ENCODE measurements at regions not wholly inside any gene's neighbourhood (a gene's known extent, or its start where the extent isn't known, plus 50 kb on each side); places are given as distances from the start of the nearest gene placed in this dataset.
"Not testable (repeated sequence)": the region's sequence is repeated elsewhere in the genome, so short reads cannot be mapped to it uniquely, and the experiment has no call there.

DNA sequence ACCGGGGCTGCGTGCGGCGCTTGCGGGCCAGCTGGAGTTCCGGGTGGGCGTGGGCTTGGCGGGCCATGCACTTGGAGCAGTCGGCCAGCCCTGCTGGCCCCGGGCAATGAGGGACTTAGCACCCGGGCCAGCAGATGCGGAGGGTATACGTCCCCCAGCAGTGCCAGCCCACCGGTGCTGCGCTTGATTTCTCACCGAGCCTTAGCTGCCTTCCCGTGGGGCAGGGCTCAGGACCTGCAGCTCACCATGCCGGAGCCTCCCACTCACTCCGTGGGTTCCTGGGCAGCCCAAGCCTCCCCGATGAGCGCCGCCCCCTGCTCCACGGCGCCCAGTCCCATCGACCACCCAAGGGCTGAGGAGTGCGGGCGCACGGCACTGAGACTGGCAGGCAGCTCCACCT, 51.4 kb upstream of the INPP4B start:
- DNase-seq (ENCODE audit: low spot score in 2 of 2); FAIRE-seq: not testable (repeated sequence)

DNA sequence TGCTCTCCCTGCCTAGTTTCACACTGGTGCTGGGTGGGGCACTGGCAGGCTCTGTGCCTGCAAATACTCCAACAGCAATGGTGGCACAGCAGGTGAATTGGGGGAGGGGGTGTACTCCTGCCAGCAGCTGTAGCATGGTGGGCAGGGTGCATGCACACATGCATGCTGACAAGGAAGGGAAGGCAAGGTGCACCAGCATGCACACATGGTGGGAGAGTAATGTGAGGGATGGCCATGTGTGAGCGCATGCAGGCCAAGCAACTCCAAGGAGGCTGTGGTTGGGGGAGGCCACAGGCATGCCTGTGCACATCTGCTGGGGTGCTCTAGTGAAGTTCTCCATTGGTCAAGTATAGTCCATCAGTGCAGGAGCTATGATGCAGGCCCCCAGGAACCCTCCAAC, 54.5 kb upstream of the INPP4B start:
- no peak for FAIRE-seq
- no peak for DNase-seq (ENCODE audit: low spot score in 2 of 2)

DNA sequence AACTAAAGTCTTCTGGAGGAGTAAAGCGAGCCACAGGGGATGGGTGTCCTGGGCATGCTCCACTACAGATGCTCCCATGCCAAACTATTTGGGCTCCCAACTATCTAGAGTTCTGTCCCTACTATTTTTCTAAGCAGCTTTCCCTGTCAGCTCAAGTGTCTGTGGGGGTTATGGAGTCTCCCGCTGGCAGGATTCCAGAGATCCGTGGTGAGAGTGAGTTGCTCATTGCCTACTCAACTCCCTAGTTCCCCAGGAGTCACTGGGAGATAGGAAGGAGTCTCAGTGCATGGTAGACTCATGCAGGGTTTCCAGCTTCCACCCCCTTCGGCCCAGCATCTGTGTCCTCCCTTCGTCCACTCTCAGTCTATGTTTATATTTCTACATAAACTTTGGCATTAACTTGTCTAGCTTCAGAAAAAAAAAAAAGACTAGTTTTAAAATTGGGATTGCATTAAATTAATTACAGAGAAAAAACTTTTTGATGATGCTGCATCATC, 55.1 kb upstream of the INPP4B start:
- FAIRE-seq (no peak), DNase-seq (ENCODE audit: low spot score in 2 of 2) (no peak)

DNA sequence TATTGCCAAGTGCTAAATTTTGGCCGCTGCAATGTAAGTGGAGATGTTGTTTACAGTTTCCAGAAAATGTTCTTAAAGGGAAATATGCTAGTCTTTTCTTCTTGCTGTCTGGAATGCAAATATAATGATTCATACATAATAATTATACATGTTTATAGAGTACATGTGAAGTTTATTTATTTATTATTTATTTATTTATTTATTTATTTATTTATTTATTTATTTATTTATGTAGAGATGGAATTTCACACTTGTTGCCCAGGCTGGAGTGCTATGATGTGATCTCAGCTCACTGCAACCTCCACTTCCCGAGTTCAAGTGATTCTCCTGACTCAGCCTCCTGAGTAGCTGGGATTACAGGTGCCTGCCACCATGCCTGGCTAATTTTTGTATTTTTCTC, 57.5 kb upstream of the INPP4B start:
- DNase-seq (ENCODE audit: low spot score in 2 of 2); FAIRE-seq: not testable (repeated sequence)

DNA sequence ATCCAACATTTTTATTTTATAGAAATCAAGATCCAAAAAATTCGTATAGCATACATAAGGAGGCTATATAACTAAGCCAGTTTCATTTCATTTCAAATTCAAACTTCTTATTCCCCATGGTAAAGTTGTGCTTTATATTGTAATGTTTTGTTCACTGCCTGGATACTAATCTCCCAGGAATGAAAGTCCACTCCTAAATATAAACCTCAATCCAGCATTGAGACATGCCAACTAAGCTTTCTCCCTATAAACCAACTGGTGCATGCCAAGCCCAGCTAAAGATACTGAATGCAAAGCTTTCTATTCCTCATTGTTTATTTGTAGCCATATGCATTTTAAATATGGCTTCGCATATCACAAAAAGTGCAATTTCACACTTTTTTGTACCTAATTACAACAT, 63.8 kb upstream of the INPP4B start:
- DNase-seq (ENCODE audit: low spot score in 2 of 2) (no peak), FAIRE-seq (no peak)

DNA sequence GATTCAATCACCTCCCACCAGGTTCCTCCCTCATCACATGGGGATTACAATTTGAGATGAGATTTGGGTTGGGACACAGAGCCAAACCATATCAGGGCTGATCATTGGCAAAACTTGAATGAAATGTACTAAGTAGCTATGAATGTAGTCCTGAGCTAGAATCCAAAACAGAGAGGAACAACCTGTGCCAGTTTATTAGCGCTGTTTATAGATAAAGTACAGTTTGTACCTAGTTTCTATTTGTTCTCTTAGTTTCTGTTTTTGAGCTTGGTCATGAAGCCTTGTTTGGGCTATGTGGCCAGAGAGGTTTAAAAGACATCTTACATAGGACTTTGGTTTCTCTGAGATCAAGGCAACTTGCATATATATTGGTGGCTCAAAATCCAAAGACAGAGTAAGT, 66.9 kb upstream of the INPP4B start:
- FAIRE-seq (no peak), DNase-seq (ENCODE audit: low spot score in 2 of 2) (no peak)

DNA sequence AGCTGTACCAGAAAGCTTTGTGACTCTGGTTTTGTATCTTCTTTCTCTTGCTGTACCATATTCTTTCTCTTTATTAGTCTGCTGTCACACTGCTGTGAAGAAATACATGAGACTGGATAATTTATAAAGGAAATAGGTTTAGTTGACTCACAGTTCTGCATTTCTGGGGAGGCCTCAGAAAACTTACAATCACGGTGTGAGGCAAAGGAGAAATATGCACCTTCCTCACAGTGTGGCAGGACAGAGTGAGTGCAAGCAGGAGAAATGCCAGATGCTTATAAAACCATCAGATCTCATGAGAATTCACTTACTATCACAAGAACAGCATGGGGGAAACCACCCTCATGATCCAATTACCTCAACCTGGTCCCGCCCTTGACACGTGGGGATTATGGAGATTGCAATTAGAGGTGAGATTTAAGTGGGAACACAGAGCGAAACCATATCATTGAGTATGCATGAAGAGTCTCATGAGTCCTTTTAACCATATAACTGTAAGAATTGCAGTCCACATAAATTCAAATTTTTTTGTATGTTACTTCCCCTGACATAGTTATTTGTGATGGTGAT, 67.4 kb upstream of the INPP4B start:
- DNase-seq (ENCODE audit: low spot score in 2 of 2) (no peak), FAIRE-seq (no peak)

DNA sequence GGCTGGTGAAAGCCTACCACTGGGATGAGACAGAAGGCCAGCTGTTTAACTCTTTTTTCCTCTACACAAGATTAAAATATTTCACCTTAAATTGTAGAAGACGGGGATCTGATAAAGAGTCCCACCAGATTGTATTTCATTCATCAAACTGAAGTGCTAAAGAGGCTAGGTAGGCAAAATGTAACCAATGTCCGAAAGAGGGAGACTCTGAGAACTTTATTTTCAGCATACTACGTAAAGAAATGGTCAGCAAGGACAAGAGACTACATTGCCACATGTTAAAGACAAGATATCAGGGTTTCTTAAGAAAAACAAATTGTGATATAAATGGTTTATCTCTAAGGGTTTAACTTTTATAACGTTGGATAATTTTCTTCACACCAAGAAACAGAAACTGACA, 71.6 kb upstream of the INPP4B start:
- DNase-seq (ENCODE audit: low spot score in 2 of 2) (no peak), FAIRE-seq (no peak)

DNA sequence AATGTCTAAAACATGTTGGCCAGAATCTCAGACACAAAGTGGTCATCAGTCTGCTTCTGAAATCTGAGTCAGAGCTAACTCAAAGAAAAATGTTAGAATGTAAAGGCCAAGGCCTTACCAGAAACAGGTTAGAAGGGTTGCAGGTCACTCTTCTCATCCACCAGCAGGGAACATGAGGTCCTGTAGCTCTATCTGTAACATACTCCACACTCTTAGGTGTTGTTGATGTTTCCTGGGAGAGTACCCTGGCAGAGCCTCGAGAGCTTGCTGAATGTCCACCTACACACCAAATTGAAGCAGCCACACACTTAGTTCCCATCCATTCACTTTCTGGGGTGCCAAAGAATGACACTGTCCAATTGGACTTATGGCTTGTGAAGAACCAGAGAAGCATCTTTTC, 76.6 kb upstream of the INPP4B start:
- FAIRE-seq, result no peak
- DNase-seq (ENCODE audit: low spot score in 2 of 2), result no peak

DNA sequence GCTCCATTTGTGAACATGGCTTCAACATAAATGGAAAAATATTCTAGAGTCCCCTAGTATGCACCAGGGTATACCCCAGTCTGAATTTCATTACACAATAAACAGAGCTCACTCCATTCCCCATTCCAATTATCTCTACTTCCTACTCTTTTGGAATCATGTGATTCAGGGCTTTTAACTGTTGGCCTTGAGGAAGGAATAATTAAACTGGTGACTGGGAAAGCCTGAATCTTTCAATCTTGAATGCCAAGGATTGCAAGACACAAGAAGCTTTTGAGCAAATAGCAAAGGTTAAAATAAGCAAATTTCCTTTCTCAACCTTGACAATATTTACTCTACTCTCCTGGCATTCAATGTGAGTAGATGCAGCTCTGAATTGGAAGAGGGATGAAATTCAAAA, 77.5 kb upstream of the INPP4B start:
- DNase-seq (ENCODE audit: low spot score in 2 of 2) (no peak), FAIRE-seq (no peak)

DNA sequence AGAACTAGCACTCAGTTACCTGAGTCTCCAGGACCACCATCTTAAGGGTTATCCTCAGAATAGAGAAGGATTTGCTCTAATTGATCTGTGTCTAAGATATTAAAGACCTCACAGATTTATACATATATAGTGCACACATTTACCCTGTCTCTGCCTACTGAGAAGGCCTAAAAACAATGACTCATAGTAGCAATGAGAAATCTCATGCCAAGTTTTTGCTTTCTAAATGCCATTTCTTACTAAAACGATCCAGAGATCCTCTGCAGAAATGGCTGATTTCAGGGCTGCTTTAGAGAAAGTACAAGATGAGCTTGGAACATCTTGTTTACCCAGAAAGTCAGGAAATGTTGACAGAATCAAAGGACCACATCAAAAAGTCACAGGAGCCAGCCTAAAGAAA, 79.1 kb upstream of the INPP4B start:
- FAIRE-seq (no peak), DNase-seq (ENCODE audit: low spot score in 2 of 2) (no peak)

DNA sequence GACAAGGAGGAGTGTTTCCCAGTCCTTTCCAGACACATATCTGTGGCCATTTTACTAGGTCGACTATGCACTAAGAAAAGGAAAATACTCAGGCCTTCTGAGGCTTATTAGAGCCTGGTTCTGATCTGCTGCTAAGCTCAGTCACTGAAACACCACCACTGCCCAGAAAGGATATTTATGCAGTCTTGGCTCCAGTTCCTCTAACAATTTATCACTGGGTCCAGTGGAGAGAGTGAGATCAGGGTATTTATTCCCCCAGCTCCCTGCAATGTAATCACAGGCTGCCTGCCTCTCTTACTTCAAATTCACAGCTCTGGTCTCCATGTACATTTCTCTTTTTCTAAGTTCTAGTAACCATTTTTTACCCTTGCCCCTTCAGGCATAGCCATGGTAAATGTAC, 81.6 kb upstream of the INPP4B start:
- no peak for DNase-seq (ENCODE audit: low spot score in 2 of 2)

DNA sequence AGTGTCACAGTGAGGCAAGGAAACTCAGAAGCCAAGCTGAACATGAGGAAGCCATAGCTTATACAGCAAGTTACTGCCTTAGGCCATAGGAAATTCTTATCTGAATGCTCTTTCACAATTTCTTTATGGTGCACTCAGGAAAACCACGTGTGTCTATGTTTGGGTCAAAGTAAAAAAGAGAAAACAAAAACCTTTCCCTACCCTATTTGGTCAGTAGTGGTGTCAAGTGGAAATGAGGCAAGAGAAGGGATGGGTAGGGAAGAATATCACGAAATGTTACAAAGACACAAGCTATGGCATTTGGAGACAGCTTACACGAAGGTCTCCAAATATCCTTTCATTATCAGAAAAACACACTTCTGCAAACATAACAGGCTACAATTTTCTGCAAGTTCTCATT, 83.4 kb upstream of the INPP4B start:
- FAIRE-seq, result no peak
- no peak for DNase-seq (ENCODE audit: low spot score in 2 of 2)

More for the DNA sequence above, 81.6 kb upstream of the INPP4B start:
- no peak for FAIRE-seq

DNA sequence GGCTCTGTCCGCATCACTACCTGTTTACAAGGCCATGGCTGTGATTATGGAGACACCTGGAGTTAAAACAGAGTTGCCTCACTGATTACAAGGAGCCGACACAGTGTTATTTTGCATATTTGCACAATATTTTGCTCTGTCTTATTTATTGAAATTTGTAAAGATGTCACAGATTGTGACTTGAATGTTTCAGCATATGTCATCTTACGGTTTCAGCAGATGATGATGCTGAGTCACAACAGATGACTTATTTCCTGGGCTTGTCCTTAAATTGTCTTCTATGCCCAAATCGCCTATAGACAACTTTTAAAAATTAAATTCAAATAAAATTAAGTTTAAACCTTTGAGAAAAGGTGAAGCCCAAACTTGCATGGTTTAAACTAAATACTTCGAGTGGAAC, 87.1 kb upstream of the INPP4B start:
- FAIRE-seq (no peak), DNase-seq (ENCODE audit: low spot score in 2 of 2) (no peak)

DNA sequence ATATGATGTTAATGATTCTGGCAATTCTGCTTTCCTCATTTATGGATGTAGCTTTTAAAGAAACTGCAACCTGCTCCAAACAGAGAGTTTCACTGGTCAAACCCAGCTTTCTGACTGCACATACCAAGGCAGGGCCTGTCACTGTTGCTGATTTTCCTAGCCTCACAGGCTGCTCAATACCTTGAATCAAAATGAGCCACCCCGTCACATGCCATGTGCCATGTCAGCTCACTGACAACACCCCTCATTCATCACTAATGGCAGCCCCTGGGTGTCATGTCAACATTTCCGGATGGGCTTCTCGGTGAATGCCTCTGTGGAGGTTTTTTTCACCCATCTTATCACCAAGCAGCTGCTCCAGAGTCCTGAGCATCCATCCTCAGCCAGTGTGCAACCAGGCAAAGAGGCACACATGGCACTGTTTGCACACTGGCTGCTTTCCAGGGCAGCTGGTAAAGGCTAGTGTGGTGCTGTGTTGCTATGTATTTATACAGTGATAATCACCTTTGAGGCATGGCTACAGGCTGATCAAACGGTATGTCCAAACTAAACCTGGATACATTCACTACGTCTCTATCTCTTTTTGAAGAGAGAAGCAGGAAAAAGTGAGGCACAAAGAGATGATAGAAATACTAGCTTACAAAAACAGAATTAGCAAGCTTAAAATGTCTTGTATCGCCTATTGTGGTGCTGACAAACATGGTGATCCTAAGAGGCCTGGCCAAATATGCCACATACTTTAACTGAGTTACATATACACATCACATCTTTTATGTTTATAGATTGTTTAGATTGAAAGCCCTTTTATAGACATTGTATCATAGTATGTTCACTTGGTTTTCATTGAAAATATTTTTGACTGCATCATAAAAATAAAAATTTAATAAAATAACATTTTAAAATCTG, 94.6 kb upstream of the INPP4B start:
- FAIRE-seq (no peak), DNase-seq (ENCODE audit: low spot score in 2 of 2) (no peak)

DNA sequence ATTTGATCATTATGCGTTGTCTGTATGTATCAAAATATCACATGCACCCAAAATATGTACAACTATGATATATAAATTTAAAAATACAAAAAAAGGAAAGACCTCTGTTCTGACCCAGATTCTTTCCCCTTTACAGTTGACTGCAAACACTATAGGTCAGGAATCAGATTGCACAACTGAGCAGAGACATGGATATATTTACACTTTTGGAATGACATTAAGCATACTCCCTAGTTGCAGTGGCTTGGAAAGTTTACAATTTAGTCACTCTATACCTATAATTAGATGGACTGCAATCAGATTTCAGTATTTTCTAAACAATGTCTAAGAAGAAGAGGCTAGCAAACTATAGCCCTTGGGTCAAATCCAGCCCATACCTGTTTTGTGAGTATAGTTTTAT, 98.5 kb upstream of the INPP4B start:
- no peak for FAIRE-seq
- DNase-seq (ENCODE audit: low spot score in 2 of 2), result no peak

DNA sequence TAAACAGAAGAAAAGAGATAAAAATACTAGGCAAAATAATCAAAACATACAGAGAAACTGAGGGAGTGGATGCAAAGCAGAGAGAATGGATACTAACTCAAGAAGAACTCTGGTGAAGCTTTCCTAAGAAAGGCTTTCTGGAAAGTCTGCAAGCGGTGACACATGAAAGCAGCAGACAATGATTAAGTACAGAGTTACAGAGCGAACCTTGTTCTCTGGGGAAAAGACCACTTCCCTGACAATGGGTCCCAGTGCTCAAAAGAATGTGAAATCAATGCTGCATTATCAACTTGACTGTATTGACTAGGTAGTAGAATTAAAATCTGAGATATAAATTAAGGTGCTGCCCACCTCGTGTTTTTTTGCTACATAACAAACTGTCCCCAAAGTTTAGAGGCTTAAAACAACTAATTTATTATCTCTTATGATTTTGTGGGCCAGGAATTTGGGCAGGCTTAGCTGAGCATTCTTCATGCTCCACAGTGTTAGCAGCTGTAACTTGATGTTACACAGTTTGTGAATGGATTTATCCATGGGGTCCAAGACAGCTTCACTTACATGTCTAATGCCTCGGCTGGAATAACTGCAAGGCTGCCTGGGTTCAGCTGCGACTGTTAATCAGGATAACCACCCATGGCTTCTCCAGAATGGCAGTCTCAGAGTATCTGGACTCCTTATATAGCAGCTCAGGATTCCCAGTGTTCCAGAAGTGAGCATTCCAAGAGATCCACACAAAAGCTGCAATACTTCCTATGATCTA, 106.9 kb upstream of the INPP4B start:
- DNase-seq (ENCODE audit: low spot score in 2 of 2), result no peak
- FAIRE-seq, result no peak

DNA sequence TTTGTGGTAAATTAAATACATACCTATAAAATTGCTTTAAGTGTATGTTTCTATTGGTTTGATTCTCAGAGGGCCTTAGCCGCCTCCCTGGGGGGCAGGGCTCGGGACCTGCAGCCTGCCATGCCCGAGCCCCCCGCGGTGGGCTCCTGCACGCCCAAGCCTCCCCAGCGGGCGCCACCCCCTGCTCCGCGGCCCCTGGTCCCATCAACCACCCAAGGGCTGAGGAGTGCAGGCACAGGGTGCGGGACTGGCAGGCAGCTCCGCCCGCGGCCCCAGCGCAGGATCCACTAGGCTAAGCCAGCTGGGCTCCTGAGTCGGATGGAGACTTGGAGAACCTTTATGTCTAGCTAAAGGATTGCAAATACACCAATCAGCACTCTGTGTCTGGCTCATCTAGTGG, 108.3 kb upstream of the INPP4B start:
- FAIRE-seq, result no peak

DNA sequence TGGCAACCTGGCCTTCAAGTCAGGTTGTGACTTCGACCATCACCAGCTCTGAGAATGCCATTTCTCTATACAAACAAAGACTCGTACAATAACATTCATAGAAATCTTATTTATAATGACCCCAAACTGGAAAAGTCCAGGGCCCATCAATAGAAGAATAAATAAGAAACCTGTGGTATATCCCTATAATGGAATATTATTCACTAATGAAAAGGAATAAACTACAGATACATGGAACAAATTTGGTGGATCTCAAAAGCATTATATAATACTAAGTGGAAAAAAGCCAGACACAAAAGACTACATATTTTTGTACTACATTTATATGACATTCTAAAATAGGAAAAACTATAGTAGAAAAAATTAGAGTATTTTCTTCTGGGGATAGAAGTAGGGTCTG, 109.4 kb upstream of the INPP4B start:
- FAIRE-seq (no peak), DNase-seq (ENCODE audit: low spot score in 2 of 2) (no peak)

More for the DNA sequence above, 108.3 kb upstream of the INPP4B start:
- no peak for DNase-seq (ENCODE audit: low spot score in 2 of 2)

DNA sequence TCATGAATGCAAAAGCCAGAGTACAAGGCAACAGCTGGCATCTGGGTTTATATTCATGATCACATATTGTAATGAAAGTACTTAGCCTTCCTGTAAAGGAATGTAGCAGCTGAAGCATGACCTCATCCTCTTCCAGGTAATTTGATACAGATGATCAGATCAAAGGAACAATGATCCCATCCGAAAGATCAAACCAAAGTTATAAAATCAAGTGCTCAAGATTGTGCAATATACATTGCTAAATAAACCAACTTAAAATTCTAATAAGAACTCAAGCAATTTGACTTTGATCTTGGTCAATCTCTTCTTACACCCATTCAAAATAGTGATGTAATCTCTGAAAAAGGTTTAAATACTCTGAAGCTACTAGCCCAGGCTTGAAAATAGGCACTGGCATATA, 113.1 kb upstream of the INPP4B start:
- FAIRE-seq (no peak), DNase-seq (ENCODE audit: low spot score in 2 of 2) (no peak)

DNA sequence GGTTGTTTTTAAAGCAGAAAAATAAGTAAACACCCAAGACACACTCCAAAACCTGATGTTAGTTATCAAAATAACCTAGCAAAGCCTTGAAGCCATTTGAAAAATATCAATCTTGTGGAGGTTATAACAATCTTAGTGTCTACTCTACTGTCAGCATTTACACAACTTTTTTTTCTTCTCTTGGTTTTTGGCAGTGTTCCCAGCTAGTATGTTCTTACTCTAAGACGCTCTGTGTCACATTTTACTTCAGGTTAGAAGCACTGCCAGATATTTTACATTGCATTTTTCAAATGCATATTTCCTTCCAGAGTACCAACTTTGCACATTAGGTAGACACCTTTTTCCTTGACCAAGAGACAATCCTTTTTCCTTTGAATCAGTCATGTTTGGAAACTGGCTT, 114.0 kb upstream of the INPP4B start:
- no peak for FAIRE-seq
- no peak for DNase-seq (ENCODE audit: low spot score in 2 of 2)
